IMR-90 (cell line): ENCODE measurements at regions not wholly inside any gene's neighbourhood (a gene's known extent, or its start where the extent isn't known, plus 50 kb on each side); places are given as distances from the start of the nearest gene placed in this dataset.
"Not testable (repeated sequence)": the region's sequence is repeated elsewhere in the genome, so short reads cannot be mapped to it uniquely, and the experiment has no call there.

Experiments used
- ATAC-seq: fragments of 200-7000 bp; cut with Tn5 transposase; 2 replicates; pipeline ENCODE4 v1.9.1; 2020; ENCODE audit warnings: low read depth, mild to moderate bottlenecking, moderate library complexity
- BruUV-seq: library from RNA; stranded (reverse); fragments of 400-500 nt; replicated peaks from 2 replicates; lab custom pipeline; 2021; lab: Mats Ljungman, UMichigan
- CTCF ChIA-PET: fragments of 300-600 bp; formaldehyde crosslinking; extraction: SDS; loops from one replicate; lab custom pipeline; 2021; ENCODE audit warnings: antibody characterized with exemption; lab: Yijun Ruan, JAX
- POLR2A ChIA-PET: fragments of 300-600 bp; sonication (Branson Sonifier 250); formaldehyde crosslinking; loops from one replicate; lab custom pipeline; 2022; ENCODE audit warnings: antibody characterized with exemption; ENCODE audit not compliant: unreplicated experiment; lab: Charles Lee
- DNase-seq: peaks from one replicate; pipeline ENCODE4 v3.0.0; 2013
- H2AFZ ChIP-seq: replicated peaks from 2 replicates; pipeline ENCODE3; 2013; ENCODE audit warnings: low read length, mild to moderate bottlenecking; ENCODE audit not compliant: poor library complexity
- H2AK5ac ChIP-seq: 2 replicates; pipeline ENCODE4 v1.6.1; 2013; ENCODE audit warnings: low read depth, low read length, inconsistent platforms
- H2AK9ac ChIP-seq: replicated peaks from 2 replicates; pipeline ENCODE3; 2013; ENCODE audit warnings: mild to moderate bottlenecking, low read depth, low read length, moderate library complexity; ENCODE audit not compliant: poor library complexity
- H2BK120ac ChIP-seq: 2 replicates; pipeline ENCODE4 v1.6.1; 2013; ENCODE audit warnings: low read depth, low read length, inconsistent platforms
- H2BK15ac ChIP-seq: 3 replicates; pipeline ENCODE4 v1.6.1; 2013; ENCODE audit warnings: low read depth, low read length, inconsistent platforms
- H2BK20ac ChIP-seq: 2 replicates; pipeline ENCODE4 v1.6.1; 2013; ENCODE audit warnings: low read depth, mild to moderate bottlenecking, inconsistent platforms, low read length, moderate library complexity
- H2BK5ac ChIP-seq: 2 replicates; pipeline ENCODE4 v1.6.1; 2013; ENCODE audit warnings: mild to moderate bottlenecking, low read depth, low read length, inconsistent platforms; ENCODE audit not compliant: poor library complexity, severe bottlenecking
- H3K14ac ChIP-seq: replicated peaks from 2 replicates; pipeline ENCODE4 v1.6.1; 2013; ENCODE audit warnings: low read depth, low read length, inconsistent platforms
- H3K18ac ChIP-seq: 2 replicates; pipeline ENCODE4 v1.6.1; 2013; ENCODE audit warnings: low read depth, low read length, control low read depth
- H3K23ac ChIP-seq: 2 replicates; pipeline ENCODE4 v1.6.1; 2013; ENCODE audit warnings: low read depth, low read length, inconsistent platforms
- H3K27ac ChIP-seq: 2 replicates; pipeline ENCODE4 v1.5.1; 2013; ENCODE audit warnings: mild to moderate bottlenecking, control low read depth, low read length; ENCODE audit not compliant: insufficient read depth
- H3K27me3 ChIP-seq: 2 replicates; pipeline ENCODE4 v1.6.1; 2013; ENCODE audit warnings: low read length; ENCODE audit not compliant: control insufficient read depth, insufficient read depth
- H3K36me3 ChIP-seq: 2 replicates; pipeline ENCODE4 v1.6.1; 2013; ENCODE audit warnings: low read length, mixed read lengths; ENCODE audit not compliant: control insufficient read depth, insufficient read depth
- H3K4ac ChIP-seq: 2 replicates; pipeline ENCODE4 v1.6.1; 2013; ENCODE audit warnings: low read depth, low read length, inconsistent platforms
- H3K4me1 ChIP-seq: 2 replicates; pipeline ENCODE4 v1.6.1; 2013; ENCODE audit warnings: low read length, mixed read lengths; ENCODE audit not compliant: control insufficient read depth, insufficient read depth
- H3K4me2 ChIP-seq: 2 replicates; pipeline ENCODE4 v1.6.1; 2013; ENCODE audit warnings: low read depth, mild to moderate bottlenecking, control low read depth, low read length, moderate library complexity
- H3K4me3 ChIP-seq: 2 replicates; pipeline ENCODE4 v1.5.1; 2013; ENCODE audit warnings: low read depth, mild to moderate bottlenecking, control low read depth, low read length, moderate library complexity; ENCODE audit not compliant: insufficient read depth
- H3K56ac ChIP-seq: 2 replicates; pipeline ENCODE4 v1.6.1; 2013; ENCODE audit warnings: low read length, inconsistent platforms; ENCODE audit not compliant: insufficient read depth; ENCODE audit errors: extremely low read depth
- H3K79me1 ChIP-seq, 2 experiments: 2 replicates each; pipeline ENCODE4 v1.6.1; 2013; ENCODE audit warnings: low read length in 2 of 2, inconsistent platforms in 1 of 2, low read depth in 1 of 2
- H3K9ac ChIP-seq: 2 replicates; pipeline ENCODE4 v1.6.1; 2013; ENCODE audit warnings: low read depth, low read length, control low read depth
- H3K9me1 ChIP-seq: 2 replicates; pipeline ENCODE4 v1.6.1; 2013; ENCODE audit warnings: low read length, inconsistent platforms; ENCODE audit not compliant: insufficient read depth
- H3K9me3 ChIP-seq: 2 replicates; pipeline ENCODE4 v1.6.1; 2013; ENCODE audit warnings: low read length; ENCODE audit not compliant: control insufficient read depth, insufficient read depth
- H4K20me1 ChIP-seq: 2 replicates; pipeline ENCODE4 v1.6.1; 2013; ENCODE audit warnings: low read length, inconsistent platforms; ENCODE audit not compliant: insufficient read depth
- H4K5ac ChIP-seq: 2 replicates; pipeline ENCODE4 v1.6.1; 2013; ENCODE audit warnings: mild to moderate bottlenecking, low read depth, low read length, control low read depth
- H4K8ac ChIP-seq, 2 experiments: 2 replicates each; pipeline ENCODE4 v1.6.1; 2013; ENCODE audit warnings: low read depth in 2 of 2, low read length in 2 of 2, control low read depth in 1 of 2, inconsistent platforms in 1 of 2
- H4K91ac ChIP-seq: 2 replicates; pipeline ENCODE4 v1.6.1; 2013; ENCODE audit warnings: low read depth, low read length, inconsistent platforms; ENCODE audit not compliant: insufficient read depth
- WGBS, 2 experiments: methylation state at CpG; one replicate each; pipeline versions ENCODE4 v1.1.5 to v1.1.7; 2013; ENCODE audit warnings: missing lambda C conversion rate in 2 of 2; ENCODE audit not compliant: insufficient read length in 1 of 2; ENCODE audit errors: extremely low coverage in 2 of 2; 5-methylcytosine and 5-hydroxymethylcytosine counted together
- dilution Hi-C: fragments of 300-500 bp; cut with HindIII; formaldehyde crosslinking; loops from one replicate; pipeline ENCODE4 v1.14.3; 2018; ENCODE audit warnings: low sequenced_read_pairs; ENCODE audit not compliant: unreplicated experiment
- in situ Hi-C: fragments of 300-500 bp; cut with MboI; formaldehyde crosslinking; loops from 3 replicates; pipeline ENCODE4 v1.14.3; 2019; ENCODE audit warnings: low sequenced_read_pairs, inconsistent platforms, mixed read lengths
- intact Hi-C: fragments of 100-400 bp; cut with micrococcal nuclease; formaldehyde crosslinking; loops from 2 replicates; pipeline ENCODE4 v1.10.0; 2022

- BruUV-seq, ATAC-seq, H3K9me1 ChIP-seq, H4K20me1 ChIP-seq, H3K36me3 ChIP-seq, H2BK120ac ChIP-seq, DNase-seq, intact Hi-C loops, H3K27ac ChIP-seq, H2BK5ac ChIP-seq, H2BK20ac ChIP-seq, H3K4me1 ChIP-seq, H3K79me1 ChIP-seq, H4K91ac ChIP-seq, H2AK5ac ChIP-seq, H3K4me2 ChIP-seq, H3K27me3 ChIP-seq, H2BK15ac ChIP-seq, H3K56ac ChIP-seq, POLR2A ChIA-PET, H2AK9ac ChIP-seq, H3K9ac ChIP-seq, H3K18ac ChIP-seq, H3K23ac ChIP-seq, dilution Hi-C loops, H2AFZ ChIP-seq, H3K4me3 ChIP-seq, in situ Hi-C loops, H3K4ac ChIP-seq, H3K9me3 ChIP-seq, CTCF ChIA-PET, H4K5ac ChIP-seq, H4K8ac ChIP-seq, H3K14ac ChIP-seq: not testable (repeated sequence)
- WGBS, 2 experiments = no CpG with 5 or more reads among the region's 1 CpG
Measured at GRCh38 chrX:53818115-53818514, 131.6 kb upstream of the HUWE1 start.
